GM18517 (cell line): ENCODE measurements at regions not wholly inside any gene's neighbourhood (a gene's known extent, or its start where the extent isn't known, plus 50 kb on each side); places are given as distances from the start of the nearest gene placed in this dataset.

ENCODE experiments used
- ATAC-seq: cut with Tn5 transposase; IDR thresholded peaks from one replicate; pipeline ENCODE4 v1.9.1; 2021; ENCODE audit warnings: mild to moderate bottlenecking, moderate library complexity; ENCODE audit not compliant: unreplicated experiment

DNA sequence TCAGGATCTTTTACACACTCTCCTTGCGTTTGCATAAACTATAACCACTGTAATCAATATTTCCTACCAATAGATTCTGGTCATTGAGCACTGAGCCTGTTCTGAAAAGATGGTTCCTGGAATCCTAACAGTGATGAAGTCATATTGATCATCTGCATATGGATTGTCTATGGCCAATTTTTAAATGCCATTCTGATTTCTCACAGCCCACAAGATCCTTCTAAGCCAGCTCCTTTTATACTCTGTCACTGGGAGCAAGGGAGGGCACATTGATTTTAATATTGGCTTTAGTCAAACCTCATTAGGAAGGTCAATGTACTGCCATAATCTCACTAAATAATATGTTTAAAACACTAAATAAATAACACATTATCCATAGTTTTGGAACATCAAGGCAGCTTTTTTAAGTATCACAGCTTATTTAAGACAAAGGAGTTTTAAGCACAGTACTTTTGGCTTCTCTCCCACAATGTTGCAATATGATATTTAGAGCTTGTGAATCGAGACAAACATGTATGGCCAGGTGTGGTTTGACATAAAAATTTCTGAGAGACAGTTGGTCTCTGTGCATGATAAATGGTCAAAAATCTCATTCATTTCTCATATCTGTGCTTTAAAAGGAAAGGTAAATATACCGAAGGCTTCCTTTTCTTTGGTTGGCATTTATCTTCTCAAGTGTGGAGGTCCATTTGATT lies 267.3 kb downstream of the MTX2 start:
- ATAC-seq, result no peak

GRCh38 chr2:176537932-176538331 lies 268.7 kb downstream of the MTX2 start:
- no peak for ATAC-seq

DNA sequence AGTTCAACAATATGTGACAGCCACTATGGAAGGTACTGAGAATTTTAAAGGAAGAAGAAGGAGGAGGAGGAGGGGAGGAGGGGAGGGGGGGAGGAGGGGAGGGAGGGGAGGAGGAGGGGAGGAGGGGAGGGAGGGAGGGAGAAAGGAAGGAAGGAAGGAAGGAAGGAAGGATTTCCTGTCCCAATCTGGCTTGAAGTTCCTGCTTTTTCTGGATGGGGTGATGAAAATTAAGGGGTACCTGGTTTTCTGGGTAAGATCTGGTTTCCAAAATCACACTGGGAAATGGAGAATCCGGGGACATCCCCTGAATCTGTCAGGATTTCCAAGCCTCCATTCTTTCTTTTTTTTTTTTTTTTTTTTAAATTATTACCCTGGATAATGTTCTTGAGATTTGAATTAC lies 271.8 kb downstream of the MTX2 start:
- no peak for ATAC-seq

DNA sequence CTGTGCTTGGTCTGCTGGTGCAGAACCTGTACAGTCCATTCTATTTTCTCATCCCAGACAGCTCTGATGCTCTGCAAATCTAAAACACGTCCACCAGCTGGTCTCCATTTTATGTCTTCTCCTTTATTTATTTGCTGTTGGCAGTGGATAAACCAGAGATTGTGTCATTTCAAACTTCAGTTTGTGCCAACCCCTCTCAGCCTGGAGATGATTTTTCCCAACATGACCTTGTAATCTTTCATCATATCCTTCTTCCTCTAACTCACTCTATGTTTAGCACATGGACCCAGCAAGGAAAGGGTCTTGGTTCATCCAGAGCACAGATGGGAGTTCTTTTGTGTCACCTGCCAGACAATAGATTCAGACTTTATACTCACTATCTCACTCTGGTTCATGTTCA lies 273.2 kb downstream of the MTX2 start:
- ATAC-seq, result no peak

- ATAC-seq, result no peak
Measured at GRCh38 chr2:176544557-176544956, 275.3 kb downstream of the MTX2 start.

DNA sequence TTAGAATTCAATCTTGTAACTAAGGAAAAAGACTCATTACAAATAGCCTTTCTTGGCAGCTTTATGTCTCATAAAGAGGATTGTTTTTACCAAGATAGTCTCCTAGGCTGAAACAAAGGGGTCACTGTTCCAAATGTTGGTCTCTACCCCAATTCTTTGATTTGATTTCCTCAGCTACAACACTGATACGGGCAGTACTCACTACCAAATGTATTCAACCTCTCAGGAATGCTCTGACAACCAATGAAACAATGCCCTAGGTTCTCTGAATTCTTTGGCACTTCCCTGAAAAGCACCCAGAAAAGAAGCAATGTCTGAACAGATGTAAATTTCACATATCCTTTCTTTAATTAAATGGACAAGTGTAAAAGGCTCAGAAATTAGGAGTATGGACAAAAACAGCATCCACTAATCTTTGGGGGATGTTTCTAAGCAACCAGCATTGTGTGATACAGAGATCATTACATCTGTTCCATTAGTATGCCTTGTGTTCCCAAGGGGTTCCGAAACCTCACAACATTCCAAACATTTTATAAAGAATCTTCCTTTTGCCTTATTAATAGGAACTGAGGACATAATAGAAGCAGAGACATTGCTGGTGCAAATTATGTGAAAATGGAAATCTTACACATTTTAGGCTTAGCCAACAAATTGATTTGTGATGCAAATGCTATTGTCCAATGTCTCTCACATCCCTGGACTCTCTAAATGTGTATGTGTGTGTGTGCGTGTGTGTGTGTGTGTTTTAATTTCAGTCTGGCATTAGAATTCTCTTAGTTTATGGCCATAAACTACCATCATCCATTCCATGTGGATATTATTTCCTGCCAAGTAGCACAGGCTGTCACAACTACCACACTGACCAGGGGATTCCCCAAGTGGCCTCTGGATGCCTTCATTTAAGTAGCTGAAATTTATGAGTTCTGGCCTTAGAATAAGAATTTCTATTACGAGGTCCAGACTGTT lies 276.0 kb downstream of the MTX2 start:
- no peak for ATAC-seq

DNA sequence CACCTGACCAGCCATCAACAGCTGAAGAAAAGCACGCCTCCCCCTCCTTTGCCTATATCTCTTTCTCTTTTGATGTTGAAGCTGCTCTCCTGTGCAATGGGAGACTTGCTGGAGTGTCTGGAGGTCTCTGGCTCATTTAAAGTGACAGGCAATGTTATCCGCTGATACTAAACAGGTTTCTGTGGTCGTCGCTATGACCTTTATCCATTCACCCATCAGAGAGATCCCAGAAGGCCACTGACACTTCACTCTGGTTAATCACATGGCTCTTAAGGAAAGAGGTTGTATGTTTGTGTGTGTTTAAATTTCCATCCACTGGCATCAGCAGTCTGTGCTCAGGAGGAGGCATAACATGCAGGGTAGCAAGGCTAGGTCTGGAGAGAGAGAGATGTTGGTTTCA lies 277.3 kb downstream of the MTX2 start:
- no peak for ATAC-seq

- no peak for ATAC-seq
Measured at GRCh38 chr2:176552501-176553135, 283.4 kb downstream of the MTX2 start.

GRCh38 chr2:176553685-176554100 lies 284.5 kb downstream of the MTX2 start:
- ATAC-seq, result no peak

DNA sequence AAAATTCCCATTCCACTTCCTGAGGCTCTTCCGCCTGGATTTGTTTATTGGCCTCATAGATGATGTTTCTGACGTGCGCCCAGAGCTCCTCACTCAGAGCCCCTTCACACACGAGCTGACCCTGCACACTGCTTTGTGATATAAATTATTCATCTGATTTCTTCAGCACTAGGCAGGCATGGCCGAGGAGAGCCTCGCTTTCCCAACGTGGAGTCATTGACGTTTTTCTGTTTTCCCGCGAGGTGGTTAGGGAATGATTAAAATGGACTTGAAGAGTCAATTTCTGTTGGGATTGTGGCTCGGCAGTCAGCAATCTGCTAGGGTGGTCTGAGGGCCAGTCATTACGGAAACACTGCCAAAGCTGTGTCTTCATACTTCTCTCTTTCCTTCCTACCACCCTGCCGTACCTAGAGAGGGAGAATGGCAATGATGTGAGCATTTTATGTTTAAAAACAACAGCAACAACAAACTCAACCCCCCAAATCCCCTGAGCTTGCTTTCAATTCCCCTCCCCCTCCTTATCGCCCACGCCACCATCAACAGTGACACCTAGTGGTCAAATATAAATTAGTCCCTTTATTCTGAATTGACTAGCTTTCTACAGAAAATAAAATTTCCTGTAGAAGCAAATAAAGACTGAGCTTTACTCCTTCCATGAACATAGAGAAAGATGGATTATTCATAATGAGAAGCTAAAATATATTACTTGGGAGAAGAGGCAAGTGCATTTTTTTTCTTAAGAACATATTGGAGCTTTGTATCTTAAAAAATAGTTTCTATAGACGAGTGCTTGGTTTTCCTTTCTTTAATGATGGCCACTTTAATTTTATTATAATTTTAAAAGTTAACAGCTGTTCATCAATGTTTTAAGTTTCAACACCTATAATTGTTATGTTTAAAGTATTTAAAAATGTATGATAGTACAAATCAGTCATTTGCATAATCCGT lies 285.1 kb downstream of the MTX2 start:
- no peak for ATAC-seq

- no peak for ATAC-seq
Measured at GRCh38 chr2:176555112-176555511, 285.9 kb downstream of the MTX2 start.

- no peak for ATAC-seq
Measured at GRCh38 chr2:176555781-176556180, 286.5 kb downstream of the MTX2 start.

DNA sequence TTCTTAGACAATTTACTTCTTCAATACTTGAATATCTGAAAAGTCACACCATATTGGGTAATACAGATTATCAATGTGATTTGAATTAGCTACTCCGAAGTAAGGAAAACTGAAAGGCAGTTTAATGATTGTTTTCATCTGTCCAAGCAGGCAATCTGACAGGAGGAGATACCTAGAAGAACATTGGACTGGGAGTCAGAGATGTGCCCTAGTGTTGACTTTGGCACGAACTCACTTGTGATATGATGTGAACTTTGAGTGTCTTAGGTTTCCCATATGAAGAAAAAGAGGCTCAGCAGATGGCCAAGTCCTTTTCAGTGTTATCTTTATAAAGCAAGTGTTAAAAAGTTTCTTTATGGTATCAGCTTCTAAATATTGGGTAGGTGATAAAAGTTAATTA lies 287.1 kb downstream of the MTX2 start:
- no peak for ATAC-seq

GRCh38 chr2:176557821-176558220 lies 288.6 kb downstream of the MTX2 start:
- no peak for ATAC-seq

- no peak for ATAC-seq
Measured at GRCh38 chr2:176558574-176559140, 289.4 kb downstream of the MTX2 start.

- ATAC-seq, result no peak
Measured at GRCh38 chr2:176560296-176560695, 291.1 kb downstream of the MTX2 start.

GRCh38 chr2:176561706-176562105 lies 292.5 kb downstream of the MTX2 start:
- ATAC-seq, result no peak

DNA sequence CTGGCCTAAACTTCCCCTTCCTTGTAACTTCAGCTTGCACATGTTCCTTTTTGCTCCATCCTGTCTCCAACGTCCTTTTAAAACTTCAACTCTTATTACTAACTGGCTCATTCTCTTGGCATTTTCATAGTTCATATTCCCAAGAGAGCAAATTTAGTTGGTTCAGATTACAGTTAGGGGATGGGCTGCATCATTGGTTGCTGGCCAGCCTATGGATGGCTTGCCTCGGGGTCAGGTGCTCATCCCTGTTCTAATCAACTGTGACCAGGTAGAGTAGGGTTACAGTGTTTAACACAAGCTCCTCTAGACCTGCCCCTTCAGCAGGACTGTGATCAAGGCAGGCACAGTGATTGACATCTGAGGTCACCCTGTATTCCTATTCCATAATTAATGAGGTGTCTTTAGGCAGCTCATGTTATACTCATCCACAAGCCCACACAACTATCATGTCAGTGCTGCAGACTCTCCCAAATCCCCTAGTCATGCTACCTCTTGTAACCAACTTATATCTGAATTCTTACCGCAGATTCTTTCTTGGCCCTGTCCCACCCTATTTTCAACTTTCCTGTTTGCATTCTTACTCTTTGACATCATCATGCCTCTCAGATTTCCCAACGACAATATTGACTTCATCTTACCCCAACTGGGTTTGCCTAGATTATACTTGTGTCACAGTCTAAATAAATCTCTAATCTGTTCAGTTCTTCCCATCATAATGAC lies 293.3 kb downstream of the MTX2 start:
- no peak for ATAC-seq

DNA sequence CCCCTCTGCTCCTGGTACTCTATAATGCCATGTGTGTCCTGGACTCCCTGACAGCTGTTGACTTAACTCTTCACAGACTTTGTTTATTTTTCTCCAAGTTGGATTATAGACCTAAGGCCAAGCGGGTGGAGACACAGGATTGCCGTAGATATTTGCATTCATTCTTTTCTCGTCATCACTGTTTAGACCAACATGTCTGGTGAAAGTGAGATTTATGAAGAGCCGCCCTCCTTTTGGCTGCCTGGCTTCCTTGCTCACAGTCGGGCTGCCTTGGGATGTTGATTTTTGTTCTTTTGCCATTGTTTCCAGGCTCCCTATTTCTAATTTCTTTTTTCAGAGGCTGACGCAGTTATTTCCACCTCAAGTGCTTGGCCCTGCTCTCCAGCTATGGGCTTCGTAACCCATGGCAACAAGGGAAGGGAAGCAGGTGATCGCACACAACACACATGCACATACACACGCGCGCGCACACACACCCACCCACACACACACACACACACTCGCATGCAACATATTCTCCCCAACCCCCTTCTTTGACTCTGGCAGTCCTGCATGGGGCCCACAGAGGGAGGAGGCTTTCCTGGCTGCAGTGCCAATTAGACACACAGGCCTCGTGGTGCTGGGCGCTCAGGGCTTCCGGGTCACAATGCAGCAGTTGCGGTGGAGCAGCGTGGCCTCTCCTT lies 296.5 kb downstream of the MTX2 start:
- ATAC-seq, result no peak
